NOMO-1 (cell line): ENCODE measurements at regions not wholly inside any gene's neighbourhood (a gene's known extent, or its start where the extent isn't known, plus 50 kb on each side); places are given as distances from the start of the nearest gene placed in this dataset.
"Not testable (repeated sequence)": the region's sequence is repeated elsewhere in the genome, so short reads cannot be mapped to it uniquely, and the experiment has no call there.

Experiments
- DNase-seq, 2 experiments: peaks; one replicate each; lab custom pipeline; 2025; ENCODE audit not compliant: unreplicated experiment in 2 of 2; lab: John Stamatoyannopoulos, UW

DNA sequence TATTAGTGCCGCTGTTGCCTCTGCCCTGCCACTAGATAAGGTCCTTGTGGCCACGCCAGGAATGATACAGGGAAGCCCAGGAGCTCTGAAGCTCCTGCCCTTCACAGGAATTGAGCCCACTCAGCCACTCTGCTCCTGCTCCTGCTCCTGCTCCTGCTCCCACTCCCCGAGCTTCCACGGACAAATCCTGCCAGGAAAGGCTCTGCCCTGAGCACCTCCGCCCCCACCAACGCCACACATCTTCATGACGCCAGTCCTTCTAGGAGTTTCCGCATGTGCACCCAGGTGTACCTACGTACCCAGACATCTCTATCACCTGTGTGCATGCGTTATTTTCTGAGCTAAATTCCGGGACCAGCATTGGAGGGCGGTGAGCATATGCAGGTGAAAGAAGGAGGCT is 369.1 kb downstream of the C16orf95 start:
- DNase-seq: no peak

- DNase-seq: no peak
Observed at GRCh38 chr16:86949116-86949515, 368.1 kb downstream of the C16orf95 start.

DNA sequence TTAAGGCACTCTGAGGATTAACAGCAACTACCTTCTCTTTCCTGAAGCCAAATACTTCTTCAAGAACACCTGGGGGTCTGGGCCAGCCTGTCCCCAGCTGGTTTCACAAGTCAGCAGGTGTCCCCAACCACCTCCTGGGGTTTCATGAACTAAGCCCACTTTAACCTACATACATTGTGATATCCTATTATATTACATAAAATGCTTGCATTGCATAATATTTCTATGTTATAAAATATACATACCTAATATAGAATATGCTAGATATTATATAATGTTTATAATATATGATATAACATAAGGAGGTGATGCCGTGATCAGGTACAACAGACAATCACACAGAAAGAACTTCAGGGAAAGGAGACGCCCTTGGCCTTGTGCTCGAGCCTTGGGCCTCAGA is 367.6 kb downstream of the C16orf95 start:
- no peak for DNase-seq

DNA sequence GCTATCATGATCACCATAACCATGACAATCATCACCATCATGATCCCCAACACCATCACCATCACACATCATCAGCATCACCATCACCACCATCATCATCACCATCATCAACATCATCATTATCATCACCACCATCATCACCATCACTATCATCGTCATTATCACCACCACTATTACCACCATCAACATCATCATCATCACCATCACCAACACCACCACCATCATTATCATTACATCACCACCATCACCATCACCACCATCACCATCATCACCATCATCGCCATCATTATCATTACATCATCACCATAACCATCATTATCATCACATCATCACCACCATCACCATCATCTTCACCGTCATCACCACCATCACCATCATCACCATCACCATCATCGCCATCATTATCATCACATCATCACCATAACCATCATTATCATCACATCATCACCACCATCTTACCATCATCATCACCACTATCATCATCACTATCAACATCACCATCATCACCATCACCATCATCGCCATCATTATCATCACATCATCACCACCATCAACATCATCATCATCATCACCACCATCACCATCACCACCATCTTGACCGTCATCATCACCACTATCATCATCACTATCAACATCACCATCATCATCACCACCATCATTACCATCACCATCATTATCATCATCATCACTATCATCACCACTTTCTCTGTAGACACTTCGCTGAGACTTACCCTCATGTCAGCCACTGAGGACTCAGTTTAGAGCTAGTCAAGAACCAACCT is 366.0 kb downstream of the C16orf95 start:
- no peak for DNase-seq

GRCh38 chr16:86951831-86952598 is 365.2 kb downstream of the C16orf95 start:
- peak in 1 of 2 experiments; percentile 3 for DNase-seq

GRCh38 chr16:86952769-86953168 is 364.4 kb downstream of the C16orf95 start:
- no peak for DNase-seq

DNA sequence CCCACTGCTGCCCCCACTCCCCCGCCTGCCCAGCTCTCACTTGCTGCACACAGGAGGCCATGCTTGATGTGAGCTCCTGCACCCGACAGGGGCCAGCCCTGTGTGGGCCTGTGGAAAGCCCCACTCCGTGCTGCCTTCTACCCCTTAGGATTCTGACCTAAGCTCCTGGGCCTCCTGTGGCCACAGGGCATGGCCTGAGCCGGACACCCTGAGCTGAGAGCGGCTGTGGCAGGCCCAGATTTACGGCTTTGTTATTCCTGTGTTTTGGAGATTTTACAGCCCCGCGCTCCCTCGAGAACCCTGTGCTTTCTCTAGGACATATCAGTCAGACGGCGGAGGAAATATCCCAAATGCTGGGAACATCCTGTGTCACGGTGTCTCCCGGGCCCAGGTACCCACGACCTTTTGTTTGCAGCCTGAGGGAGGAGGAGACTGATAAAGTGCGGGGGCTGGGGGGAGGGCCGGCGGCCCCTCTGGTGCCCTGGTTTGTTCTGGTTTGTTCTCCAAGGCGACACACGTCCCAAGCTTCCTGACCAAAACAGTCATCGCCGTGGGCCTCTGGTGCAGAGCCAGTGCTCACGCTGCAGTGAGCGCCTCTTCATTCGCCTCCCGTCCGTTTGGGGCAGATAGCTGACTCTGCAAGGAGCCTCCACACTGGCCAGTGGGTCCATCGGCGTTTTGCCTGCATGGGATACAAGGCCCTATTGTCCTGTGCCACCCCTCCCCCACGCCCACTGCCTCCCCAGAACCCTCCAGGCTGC is 363.4 kb downstream of the C16orf95 start:
- no peak for DNase-seq

GRCh38 chr16:86955136-86955855 is 361.9 kb downstream of the C16orf95 start:
- DNase-seq: no peak

DNA sequence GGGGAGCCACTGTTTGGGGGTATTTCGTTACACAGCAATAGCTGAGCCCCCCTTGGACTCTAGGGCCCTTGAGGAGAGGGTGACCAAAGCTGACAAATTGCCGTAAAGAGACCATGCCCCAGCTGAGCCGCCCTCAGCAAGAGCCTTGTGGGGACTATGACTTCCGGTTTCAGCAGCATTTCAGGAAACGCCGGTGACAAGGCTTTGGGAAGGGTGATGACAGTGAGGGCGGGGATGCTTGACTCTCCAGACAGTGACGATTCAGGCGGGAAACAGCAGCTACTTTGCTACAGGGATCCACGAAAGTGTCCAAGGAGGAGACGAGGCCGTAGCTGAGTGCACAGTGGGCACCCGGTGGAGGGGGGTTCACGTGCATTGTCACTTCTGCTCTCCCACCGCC is 360.8 kb downstream of the C16orf95 start:
- DNase-seq: peak; percentile 10 to 22

- not testable (repeated sequence) for DNase-seq
Observed at GRCh38 chr16:86957662-86958198, 359.5 kb downstream of the C16orf95 start.

DNA sequence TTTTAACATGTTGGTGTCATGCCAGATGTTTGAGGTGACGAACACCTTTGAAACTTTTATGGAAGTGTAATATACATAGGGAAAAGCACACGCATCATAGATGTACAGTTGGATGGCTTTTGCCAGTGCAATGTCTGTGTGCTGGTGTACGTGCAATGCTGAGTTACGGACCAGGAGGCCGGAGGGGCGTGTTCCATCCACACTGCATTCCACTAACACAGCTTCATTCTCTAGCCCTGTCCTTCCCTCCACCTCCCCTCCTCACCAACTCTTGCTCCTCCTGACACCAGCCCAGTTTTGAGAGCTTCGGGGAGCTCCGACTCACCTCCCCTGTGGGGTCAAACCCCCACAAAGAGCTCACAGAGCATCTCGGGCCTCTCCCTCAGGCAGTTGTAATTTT is 358.8 kb downstream of the C16orf95 start:
- DNase-seq: no peak

DNA sequence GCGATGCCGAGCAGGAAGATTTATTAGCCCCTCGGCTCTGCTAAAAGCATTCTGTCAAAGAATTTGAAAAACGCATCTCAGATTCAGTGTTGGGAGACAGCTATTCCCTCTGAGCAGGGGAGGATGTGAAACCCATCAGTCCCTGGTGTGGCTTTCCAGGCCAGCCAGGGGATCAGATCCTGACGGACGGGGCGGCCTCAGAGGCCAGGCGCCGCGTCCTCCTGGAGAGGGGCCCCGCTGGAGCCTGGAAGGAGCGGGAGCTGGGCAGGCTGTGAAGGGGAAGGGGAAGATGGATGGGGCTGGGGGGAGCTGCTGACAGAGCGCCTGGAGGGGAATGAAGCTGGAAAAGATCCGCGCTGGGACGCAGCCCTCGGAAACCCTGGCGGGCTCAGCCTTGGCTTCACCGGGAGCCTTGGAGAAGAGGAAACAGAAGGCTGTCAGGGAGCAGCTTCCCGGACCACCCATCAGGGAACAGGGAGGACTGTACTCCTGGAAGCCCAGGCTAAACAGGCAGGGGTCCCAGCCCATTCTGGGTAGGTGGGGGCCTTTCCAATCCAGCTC is 358.0 kb downstream of the C16orf95 start:
- DNase-seq: no peak

- no peak for DNase-seq
Observed at GRCh38 chr16:86959729-86960128, 357.5 kb downstream of the C16orf95 start.

- DNase-seq: no peak
Observed at GRCh38 chr16:86960266-86960665, 356.9 kb downstream of the C16orf95 start.

DNA sequence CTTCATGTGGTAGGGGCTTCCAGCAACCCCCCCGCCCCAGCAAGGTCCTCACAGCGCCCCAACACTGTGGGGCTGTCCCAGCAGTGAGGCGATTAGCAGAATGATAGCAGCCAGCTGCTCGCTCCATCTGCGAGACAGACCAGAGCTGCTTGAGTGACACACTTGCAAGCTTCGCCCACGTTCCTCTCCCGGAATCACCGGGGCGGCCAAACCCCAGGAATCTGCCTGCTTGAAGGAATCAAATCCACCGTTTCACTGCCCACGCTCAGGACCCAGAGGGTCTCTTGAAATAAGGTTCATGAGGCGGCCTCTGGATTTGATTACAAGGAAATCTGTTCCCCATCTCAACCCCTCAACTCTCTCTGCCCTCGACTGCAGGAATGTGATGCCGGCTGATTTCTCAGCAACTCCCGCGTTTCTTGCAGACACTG is 356.0 kb downstream of the C16orf95 start:
- no peak for DNase-seq

DNA sequence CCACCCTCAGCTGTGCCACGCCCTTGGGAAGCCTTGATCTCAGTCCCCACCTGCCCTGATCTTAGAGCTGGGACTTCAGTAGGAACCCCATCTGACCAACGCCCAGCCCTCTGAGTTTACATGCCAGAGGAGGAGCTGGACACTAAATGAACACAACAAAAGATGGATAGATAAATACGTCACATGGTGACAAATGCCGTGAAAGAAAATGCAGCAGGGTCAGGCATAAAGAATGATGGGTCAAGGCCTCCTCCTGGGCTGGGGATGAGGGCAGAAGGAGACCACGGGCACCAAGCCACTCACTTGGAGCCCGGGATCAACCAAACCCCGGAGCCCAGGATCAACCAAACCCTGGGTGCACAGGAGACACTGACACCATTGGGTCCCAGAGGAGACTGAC is 354.9 kb downstream of the C16orf95 start:
- DNase-seq: no peak

- DNase-seq: no peak
Observed at GRCh38 chr16:86962913-86963312, 354.3 kb downstream of the C16orf95 start.

DNA sequence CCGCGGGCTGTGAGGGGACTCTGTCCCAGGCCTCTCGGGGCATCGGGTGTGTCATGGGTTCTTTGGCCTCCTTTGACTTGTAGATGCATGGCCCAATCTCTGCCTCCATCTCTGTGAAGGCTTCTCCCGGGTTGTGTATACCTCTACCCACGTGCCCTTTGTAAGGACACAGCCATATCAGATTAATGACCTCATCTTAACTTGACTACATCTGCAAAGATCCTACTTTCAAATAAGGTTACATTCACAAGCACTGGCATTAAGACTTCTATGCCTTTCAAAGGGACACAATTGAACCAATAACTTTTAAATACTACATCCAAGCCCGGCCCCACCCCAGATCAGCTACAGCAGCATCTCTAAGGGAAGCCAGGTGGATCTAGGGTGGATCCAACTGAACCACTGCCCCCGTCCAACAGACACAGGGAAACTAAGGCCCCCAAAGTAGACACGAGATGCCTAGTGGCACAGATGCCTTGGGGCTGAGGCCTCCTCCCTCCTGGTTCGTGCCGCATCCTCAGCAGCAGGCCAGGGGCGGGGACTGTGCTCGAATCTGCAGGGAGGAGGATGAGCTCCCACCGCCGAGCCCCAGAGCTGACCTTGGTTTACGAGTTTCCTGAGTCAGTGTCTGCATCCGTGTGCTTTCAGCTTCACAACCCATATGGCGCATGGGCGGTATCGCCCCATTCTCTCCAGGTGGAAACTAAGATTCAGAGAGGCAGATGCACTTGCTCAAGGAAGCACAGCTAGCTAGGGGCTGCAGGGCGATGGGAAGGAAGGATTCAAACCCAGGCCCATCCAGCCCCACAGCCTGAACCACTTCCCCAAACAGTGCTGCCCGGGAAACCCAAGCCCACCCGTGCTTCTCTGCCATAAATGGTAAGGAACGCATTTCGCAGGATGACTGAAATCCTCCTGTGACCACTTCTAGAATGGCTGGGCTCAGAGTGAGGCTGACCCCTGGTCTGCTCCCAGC is 353.3 kb downstream of the C16orf95 start:
- no peak for DNase-seq

DNA sequence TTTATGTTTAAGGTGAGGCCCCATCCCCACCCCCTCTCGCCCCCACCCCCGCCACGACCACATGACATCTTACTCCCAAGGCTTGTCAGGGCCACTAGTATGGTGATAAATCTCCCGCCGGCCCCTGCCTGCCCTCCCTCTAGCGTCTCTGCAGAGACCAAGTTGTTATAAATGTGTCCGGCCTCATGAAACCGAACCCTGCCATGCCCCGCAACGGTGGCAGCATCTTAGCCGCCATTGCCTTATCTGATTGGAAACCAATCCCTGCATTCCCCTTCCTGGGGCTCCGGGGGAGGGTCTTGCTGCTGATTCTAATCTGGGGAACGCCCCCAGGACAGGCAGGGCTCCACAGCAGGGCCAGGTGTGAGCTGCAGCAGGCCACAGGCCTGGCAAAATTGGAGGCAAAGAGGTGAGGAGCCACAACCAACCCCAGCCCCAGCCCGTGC is 352.4 kb downstream of the C16orf95 start:
- no peak for DNase-seq
